Tibial nerve (tissue), 4 donors: ENCODE measurements at regions not wholly inside any gene's neighbourhood (a gene's known extent, or its start where the extent isn't known, plus 50 kb on each side); places are given as distances from the start of the nearest gene placed in this dataset.

Experiments
- CTCF ChIP-seq, 5 experiments: fragments of 200-600 bp in 3 of 5; fragments of 450-650 bp in 2 of 5; sonication (generic) in 3 of 5; IDR thresholded peaks; one replicate each; pipeline ENCODE4 v1.5.1; 2016 to 2019; ENCODE audit warnings: antibody characterized with exemption in 5 of 5, mild to moderate bottlenecking in 3 of 5, moderate library complexity in 2 of 5
- EP300 ChIP-seq, 2 donors: sonication (generic); formaldehyde crosslinking; IDR thresholded peaks; one replicate each; pipeline ENCODE4 v1.6.1; 2017; ENCODE audit warnings: antibody characterized with exemption in 2 of 2, mild to moderate bottlenecking in 1 of 2

GRCh38 chr1:47656719-47657685, 219.2 kb downstream of the FOXD2 start:
- TF ChIP-seq EP300 (IDR thresholded peaks at IDR 0.05) (peak in 1 of 2 donors; percentile 58), CTCF (IDR thresholded peaks at IDR 0.05) (no peak)
